GM19397 (cell line): ENCODE measurements at regions not wholly inside any gene's neighbourhood (a gene's known extent, or its start where the extent isn't known, plus 50 kb on each side); places are given as distances from the start of the nearest gene placed in this dataset.

ENCODE experiments used
- ATAC-seq: cut with Tn5 transposase; IDR thresholded peaks from one replicate; pipeline ENCODE4 v1.9.1; 2021; ENCODE audit warnings: mild to moderate bottlenecking, moderate library complexity; ENCODE audit not compliant: unreplicated experiment

GRCh38 chr11:11081776-11082175 is 223.9 kb upstream of the ZBED5 start:
- no peak for ATAC-seq

GRCh38 chr11:11081288-11081687 is 223.4 kb upstream of the ZBED5 start:
- no peak for ATAC-seq

- ATAC-seq: no peak
Observed at GRCh38 chr11:11078344-11079086, 220.7 kb upstream of the ZBED5 start.

- ATAC-seq: no peak
Observed at GRCh38 chr11:11077898-11078297, 220.0 kb upstream of the ZBED5 start.

- ATAC-seq: no peak
Observed at GRCh38 chr11:11076879-11077278, 219.0 kb upstream of the ZBED5 start.

- no peak for ATAC-seq
Observed at GRCh38 chr11:11076276-11076675, 218.4 kb upstream of the ZBED5 start.

- ATAC-seq: no peak
Observed at GRCh38 chr11:11075515-11076171, 217.8 kb upstream of the ZBED5 start.

- no peak for ATAC-seq
Observed at GRCh38 chr11:11074686-11075335, 217.0 kb upstream of the ZBED5 start.

GRCh38 chr11:11073996-11074395 is 216.1 kb upstream of the ZBED5 start:
- no peak for ATAC-seq

- ATAC-seq: no peak
Observed at GRCh38 chr11:11072067-11072466, 214.2 kb upstream of the ZBED5 start.

GRCh38 chr11:11071486-11071885 is 213.6 kb upstream of the ZBED5 start:
- ATAC-seq: no peak

- ATAC-seq: no peak
Observed at GRCh38 chr11:11070976-11071375, 213.1 kb upstream of the ZBED5 start.

GRCh38 chr11:11069841-11070835 is 212.3 kb upstream of the ZBED5 start:
- ATAC-seq: no peak

- ATAC-seq: no peak
Observed at GRCh38 chr11:11068113-11068512, 210.3 kb upstream of the ZBED5 start.

GRCh38 chr11:11065396-11065795 is 207.5 kb upstream of the ZBED5 start:
- no peak for ATAC-seq

GRCh38 chr11:11057472-11057854 is 199.6 kb upstream of the ZBED5 start:
- ATAC-seq: no peak

GRCh38 chr11:11056749-11057471 is 199.1 kb upstream of the ZBED5 start:
- no peak for ATAC-seq

- ATAC-seq: no peak
Observed at GRCh38 chr11:11056316-11056715, 198.5 kb upstream of the ZBED5 start.

- no peak for ATAC-seq
Observed at GRCh38 chr11:11047851-11048610, 190.2 kb upstream of the ZBED5 start.

GRCh38 chr11:11046781-11047180 is 188.9 kb upstream of the ZBED5 start:
- no peak for ATAC-seq
